HG03103 (cell line): ENCODE measurements at regions not wholly inside any gene's neighbourhood (a gene's known extent, or its start where the extent isn't known, plus 50 kb on each side); places are given as distances from the start of the nearest gene placed in this dataset.

Experiments
- ATAC-seq: cut with Tn5 transposase; IDR thresholded peaks from one replicate; pipeline ENCODE4 v1.9.1; 2021; ENCODE audit warnings: low read depth; ENCODE audit not compliant: unreplicated experiment

GRCh38 chr2:220493871-220494525, 866.6 kb downstream of the SLC4A3 start:
- no peak for ATAC-seq

GRCh38 chr2:220496513-220496912, 869.1 kb downstream of the SLC4A3 start:
- no peak for ATAC-seq

DNA sequence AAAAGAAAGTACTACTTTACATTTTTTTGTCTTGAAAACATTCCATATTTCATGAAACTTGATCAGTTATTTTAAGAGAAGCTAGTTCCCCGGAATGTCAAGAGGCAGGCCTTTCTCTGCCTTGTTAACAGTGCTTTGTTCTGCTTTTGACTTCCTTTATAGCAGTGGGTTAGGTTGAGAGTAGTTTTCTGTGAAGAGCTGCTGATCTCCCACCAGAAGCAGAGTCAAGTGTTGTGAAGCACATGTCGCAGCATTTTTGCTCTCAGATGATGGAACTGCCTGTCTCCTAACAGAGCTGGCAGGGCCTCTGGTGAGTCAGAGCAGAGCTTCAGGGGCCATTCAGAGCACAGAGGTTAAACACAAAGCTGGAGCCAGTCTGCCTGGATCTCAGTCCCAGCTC, 871.8 kb downstream of the SLC4A3 start:
- ATAC-seq, result no peak

GRCh38 chr2:220502539-220502938, 875.1 kb downstream of the SLC4A3 start:
- no peak for ATAC-seq

DNA sequence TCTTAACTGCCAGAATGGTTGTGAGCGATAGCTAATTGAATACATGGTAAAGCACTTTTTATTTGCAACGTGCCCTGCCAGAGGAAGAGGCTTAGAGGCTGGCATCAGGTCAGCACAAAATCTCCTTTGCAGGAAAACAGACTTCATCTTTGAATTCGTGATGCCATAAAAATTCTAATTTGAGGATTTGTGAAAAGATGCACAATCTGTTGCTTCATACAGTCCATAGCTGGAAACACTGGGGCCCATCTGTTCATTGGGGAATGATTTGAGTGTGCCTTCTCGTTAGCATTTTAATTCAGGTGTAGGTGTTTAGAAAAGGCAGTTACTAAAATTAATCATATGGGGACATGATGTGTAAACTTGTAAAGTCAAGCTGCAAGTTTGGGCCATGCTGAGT, 876.0 kb downstream of the SLC4A3 start:
- no peak for ATAC-seq

DNA sequence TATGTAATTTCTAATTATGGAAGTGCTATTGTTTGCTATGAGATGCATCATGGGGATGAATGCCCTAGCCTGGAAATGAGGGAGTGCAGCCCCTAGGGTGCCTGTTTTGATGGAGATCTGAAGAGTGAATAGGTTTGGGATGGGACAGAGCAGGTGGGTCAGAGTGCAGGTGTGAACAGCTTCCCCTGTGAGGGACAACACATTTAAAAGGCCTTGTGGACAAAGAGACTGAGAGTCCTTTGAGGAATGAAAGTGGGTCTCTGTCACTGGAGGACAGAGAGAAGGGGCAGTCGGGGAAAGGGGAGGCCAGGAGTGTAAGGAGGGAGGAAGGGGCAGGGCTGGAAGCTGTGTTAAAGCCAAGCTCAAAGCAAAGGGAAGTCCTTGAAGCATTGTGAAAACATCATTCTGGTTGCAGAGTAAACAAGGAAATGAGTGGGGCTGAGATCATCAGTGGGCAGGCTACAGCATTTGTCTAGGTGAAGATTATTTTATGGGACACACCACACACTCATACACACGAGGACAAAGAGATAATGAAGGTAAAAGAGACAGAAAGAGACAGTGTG, 877.6 kb downstream of the SLC4A3 start:
- ATAC-seq, result no peak

- no peak for ATAC-seq
Measured at GRCh38 chr2:220506466-220506865, 879.0 kb downstream of the SLC4A3 start.

DNA sequence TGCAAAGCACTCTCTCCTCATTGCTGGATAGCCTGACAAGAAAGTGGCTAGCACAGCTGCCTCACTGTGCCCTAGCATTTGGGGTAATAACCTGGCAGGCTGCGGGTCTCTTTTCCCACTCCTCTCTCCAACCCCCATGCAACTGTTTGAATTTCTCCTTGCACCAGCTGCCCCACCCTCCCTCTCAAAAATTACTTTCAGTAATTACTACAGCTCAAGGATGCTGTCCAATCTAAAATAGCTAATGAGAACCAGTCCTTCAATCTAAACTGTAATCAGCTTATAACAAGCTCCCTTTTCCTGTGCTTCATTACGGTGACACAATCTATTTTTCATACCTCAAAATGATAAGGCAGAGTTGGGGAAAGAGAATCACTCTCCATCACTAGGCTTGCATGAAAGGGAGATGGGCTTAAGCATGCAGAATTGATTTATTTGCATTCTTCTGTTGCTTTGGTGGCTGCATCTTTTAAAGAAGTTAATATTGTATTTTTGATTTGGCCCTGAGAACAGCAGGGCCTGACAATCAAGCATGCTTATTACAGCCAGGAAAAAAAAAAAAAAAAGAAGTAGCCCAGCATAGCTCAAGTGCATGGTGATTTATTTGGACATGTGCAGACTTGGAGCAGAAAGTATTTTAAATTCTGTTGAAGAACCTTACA, 881.8 kb downstream of the SLC4A3 start:
- no peak for ATAC-seq

GRCh38 chr2:220509966-220510365, 882.5 kb downstream of the SLC4A3 start:
- ATAC-seq, result no peak

DNA sequence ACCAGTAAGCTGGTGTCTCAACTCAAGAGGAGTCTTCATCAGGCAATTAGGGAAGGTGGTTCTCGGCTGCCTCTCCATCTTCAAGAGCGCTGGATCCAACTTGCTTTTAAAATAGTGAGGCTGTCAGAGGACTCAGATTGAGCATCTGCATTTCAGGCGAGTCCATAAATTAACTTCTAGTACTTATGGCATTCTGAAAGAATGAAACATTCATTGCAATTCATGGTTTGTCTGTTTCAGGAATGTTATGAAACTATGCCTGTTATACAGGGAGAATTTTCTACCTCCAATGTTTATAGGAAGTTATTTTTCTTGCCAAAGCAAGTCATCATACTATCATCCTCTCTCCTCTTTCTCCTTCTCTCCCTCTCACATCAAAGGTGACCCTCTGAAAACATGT, 883.2 kb downstream of the SLC4A3 start:
- ATAC-seq, result no peak

DNA sequence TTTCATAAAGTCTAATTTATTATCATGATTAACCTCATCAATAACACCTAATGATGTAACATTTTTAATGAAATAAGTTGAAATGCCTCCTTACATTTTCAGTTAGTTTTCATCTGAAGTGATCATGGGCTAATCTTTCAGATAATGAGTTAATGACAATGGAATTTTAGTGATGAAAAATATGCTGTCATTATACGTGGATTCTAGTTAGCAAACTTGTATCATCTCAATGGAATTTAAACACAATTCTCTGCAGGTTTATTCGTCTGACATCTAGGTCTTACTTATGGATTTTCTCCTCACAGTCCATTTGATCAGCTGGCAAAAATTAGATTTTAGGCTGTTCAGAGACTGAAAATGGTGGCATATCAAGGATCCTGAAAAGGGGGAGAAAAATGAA, 885.0 kb downstream of the SLC4A3 start:
- ATAC-seq, result no peak

GRCh38 chr2:220513573-220514288, 886.3 kb downstream of the SLC4A3 start:
- ATAC-seq, result no peak

DNA sequence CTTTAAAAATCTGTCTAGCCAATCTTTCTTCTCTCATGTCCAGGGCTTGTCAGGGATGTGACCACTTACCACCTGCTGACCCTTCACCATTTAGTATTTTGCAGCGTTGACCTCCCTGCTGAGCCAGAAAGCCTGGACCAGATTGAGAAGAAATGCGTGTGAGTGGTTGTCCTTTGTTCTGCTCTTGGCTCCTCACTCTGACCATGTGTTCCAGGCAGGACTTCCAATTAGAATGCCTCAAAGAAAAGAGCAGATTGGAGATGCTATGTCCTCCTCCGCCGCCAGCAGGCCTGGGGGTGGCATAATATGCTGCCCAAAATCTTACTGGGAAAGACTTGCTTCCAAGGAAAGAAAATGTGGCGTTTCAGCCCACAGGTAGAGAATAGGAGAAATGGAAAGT, 894.1 kb downstream of the SLC4A3 start:
- no peak for ATAC-seq

- ATAC-seq, result no peak
Measured at GRCh38 chr2:220528180-220528675, 900.8 kb downstream of the SLC4A3 start.

GRCh38 chr2:220531216-220531615, 903.8 kb downstream of the SLC4A3 start:
- ATAC-seq, result no peak

DNA sequence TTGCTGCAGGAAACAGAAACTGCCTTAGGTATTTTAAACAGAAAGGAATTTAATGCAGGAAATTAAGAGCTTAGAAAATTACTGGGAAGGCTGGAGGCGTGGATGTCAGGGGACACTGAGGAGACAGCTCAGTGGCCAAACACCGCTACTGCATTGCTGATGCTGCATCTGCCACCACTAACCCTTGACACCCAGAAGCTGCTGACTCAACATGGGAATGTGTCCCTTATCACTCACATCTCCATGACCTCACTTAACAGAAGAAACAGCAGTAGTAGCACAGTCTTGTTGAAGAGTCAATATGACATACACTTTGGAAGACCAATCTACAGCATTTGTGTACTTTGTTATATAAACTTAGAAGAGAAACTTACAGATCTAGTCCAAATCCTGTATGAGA, 906.1 kb downstream of the SLC4A3 start:
- ATAC-seq, result peak; percentile 92

GRCh38 chr2:220539481-220539880, 912.1 kb downstream of the SLC4A3 start:
- ATAC-seq, result no peak

GRCh38 chr2:220544049-220544448, 916.6 kb downstream of the SLC4A3 start:
- no peak for ATAC-seq

- ATAC-seq, result no peak
Measured at GRCh38 chr2:220550995-220551700, 923.7 kb downstream of the SLC4A3 start.

- ATAC-seq, result no peak
Measured at GRCh38 chr2:220552790-220553535, 925.5 kb downstream of the SLC4A3 start.
